ENCODE measurements at regions not wholly inside any gene's neighbourhood (a gene's known extent, or its start where the extent isn't known, plus 50 kb on each side); places are given as distances from the start of the nearest gene placed in this dataset.

DNA sequence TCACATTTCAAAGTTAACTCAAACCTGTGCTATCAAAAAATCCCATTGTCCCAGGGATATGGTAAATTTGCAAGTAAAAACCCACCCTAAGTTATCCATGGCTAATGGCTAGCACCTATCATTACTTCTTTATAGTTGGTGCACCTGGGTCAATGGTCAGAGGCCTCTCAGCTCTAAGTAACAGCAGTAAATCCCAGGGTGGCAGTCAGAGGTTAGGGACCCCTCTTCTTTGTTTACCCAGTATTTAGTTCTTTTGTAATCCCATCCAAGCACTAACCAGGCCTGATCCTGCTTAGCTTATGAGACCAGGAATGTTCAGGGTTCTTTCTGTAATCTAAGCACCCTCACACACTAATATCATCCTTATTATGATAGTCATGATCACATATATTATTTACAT is 52.1 kb upstream of the WWC1 start:
- TF ChIP-seq, protein P1, sequence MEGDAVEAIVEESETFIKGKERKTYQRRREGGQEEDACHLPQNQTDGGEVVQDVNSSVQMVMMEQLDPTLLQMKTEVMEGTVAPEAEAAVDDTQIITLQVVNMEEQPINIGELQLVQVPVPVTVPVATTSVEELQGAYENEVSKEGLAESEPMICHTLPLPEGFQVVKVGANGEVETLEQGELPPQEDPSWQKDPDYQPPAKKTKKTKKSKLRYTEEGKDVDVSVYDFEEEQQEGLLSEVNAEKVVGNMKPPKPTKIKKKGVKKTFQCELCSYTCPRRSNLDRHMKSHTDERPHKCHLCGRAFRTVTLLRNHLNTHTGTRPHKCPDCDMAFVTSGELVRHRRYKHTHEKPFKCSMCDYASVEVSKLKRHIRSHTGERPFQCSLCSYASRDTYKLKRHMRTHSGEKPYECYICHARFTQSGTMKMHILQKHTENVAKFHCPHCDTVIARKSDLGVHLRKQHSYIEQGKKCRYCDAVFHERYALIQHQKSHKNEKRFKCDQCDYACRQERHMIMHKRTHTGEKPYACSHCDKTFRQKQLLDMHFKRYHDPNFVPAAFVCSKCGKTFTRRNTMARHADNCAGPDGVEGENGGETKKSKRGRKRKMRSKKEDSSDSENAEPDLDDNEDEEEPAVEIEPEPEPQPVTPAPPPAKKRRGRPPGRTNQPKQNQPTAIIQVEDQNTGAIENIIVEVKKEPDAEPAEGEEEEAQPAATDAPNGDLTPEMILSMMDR (IDR thresholded peaks at IDR 0.05; ENCODE audit: low read depth, low read length, missing input control), result no peak
- TF ChIP-seq EGR1 (IDR thresholded peaks at IDR 0.05; ENCODE audit: low read depth in 2 of 2) (no peak), JUND (IDR thresholded peaks at IDR 0.05) (no peak), SP1 (IDR thresholded peaks at IDR 0.05) (no peak), GABPA (IDR thresholded peaks at IDR 0.05 in 1 of 2, conservative IDR thresholded peaks at IDR 0.05 in 1 of 2) (no peak), TAF1 (conservative IDR thresholded peaks at IDR 0.05) (no peak), MAX (IDR thresholded peaks at IDR 0.05) (no peak), YY1 (IDR thresholded peaks at IDR 0.05) (no peak), REST (IDR thresholded peaks at IDR 0.05) (no peak)

Data from liver (tissue), 3 donors.